Stimulated activated CD8-positive, alpha-beta memory T cell treated with anti-CD3 and anti-CD28 coated beads, Interleukin-2, amount 100 ng/mL, for 48 hours (primary cell): ENCODE measurements at regions not wholly inside any gene's neighbourhood (a gene's known extent, or its start where the extent isn't known, plus 50 kb on each side); places are given as distances from the start of the nearest gene placed in this dataset.
"Not testable (repeated sequence)": the region's sequence is repeated elsewhere in the genome, so short reads cannot be mapped to it uniquely, and the experiment has no call there.

Source experiments
- DNase-seq, 2 donors: peaks; one replicate each; pipeline ENCODE4 v3.0.0-alpha.2; 2020; ENCODE audit warnings: low read depth in 2 of 2

- DNase-seq = not testable (repeated sequence)
These were observed 85.2 kb downstream of the MRPL57 start for GRCh38 chr13:21261487-21262216.

GRCh38 chr13:21263909-21264308, 87.5 kb downstream of the MRPL57 start:
- not testable (repeated sequence) for DNase-seq

DNA sequence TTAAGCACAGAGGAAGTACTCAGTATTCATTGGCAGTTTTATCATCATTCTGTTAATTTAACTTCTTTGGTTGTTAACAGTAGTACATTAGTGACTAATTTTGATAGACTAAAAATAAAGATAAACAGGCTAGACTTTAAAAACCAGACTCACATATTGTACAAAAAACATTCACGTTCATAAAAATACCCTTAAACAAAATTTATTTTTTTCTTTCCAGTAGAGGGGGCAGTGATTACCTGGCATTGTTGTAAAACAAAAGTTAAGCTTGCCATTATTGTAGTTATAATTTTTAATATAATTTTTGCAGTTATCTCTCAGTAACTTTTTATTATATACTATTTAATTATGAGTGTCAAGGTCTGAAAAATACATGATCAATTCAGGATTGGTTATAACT, 92.0 kb downstream of the MRPL57 start:
- not testable (repeated sequence) for DNase-seq

GRCh38 chr13:21272439-21272838, 96.0 kb downstream of the MRPL57 start:
- not testable (repeated sequence) for DNase-seq

DNA sequence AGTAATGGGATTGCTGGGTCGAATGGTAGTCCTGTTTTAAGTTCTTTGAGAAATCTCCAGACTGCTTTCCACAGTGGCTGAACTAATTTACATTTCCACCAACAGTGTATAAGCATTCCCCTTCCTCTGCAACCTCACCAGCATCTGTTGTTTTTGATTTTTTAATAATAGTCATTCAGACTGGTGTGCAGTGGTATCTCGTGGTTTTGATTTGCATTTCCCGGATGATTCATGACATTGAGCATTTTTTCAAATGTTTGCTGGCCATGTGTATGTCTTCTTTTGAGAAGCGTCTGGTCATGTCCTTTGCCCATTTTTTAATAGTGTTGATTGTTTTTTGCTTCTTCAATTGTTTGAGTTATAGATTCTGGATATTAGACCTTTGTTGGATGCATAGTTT, 98.0 kb downstream of the MRPL57 start:
- DNase-seq = not testable (repeated sequence)

- no peak for DNase-seq
These were observed 105.6 kb downstream of the MRPL57 start for GRCh38 chr13:21282065-21282464.

DNA sequence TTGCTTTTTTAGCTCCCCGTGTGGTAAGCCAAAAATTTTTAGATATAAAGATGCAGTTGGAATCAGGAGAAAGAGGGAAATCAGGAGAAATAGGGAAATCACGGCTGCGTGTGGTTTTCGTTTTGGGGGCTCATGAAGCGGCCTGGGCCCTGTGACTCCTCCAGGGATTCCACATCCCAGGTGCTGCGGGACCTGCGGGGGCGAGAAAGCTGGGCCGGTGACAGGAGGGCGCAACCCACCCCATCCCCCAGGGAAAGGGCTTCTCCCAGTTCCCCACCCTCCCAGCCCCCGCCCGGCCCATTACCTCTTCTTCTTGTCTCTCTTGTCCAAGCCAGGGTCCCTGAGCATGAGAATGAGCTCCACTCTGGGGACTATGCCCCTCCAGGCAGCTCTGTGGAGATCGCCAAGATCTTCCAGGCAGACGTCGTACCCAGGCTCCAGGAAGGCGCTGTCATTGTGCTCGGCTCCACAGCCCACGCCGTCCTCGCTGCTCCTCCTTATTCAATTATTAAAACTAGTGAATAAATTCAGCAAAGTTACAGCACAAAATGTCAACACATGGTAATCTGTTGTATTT, 111.0 kb downstream of the MRPL57 start:
- no peak for DNase-seq

DNA sequence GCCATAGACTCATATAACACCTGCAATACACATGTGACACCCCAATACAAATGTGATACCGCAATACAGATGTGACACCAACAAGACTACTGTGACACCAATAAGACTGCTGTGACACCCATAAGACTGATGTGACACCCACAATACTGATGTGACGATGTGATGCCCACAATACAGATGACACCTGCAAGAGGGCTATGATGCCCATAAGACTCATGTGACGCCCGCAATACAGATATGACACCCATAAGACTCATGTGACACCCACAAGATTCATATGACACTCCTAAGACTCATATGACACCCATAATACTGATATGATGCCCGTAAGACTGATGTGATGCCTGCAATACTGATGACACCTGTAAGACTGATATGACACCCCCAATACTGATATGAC, 113.0 kb downstream of the MRPL57 start:
- DNase-seq = no peak

DNA sequence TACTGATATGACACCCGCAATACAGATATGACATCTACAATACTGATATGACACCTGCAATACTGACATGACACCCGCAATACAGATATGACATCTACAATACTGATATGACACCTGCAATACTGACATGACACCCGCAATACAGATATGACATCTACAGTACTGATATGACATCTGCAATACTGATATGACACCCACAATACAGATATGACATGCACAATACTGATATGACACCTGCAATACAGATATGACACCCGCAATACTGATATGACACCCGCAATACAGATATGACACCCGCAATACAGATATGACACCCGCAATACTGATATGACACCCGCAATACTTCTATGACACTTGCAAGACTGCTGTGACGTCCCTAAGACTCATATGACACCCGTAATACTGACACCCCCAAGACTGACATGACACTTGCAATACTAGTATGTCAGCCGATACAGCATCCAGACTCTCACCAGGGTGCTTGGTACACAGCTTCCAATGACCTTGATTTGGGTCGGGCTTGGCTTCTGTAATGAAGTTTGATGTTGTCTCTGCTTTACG, 114.1 kb downstream of the MRPL57 start:
- DNase-seq = not testable (repeated sequence)

DNA sequence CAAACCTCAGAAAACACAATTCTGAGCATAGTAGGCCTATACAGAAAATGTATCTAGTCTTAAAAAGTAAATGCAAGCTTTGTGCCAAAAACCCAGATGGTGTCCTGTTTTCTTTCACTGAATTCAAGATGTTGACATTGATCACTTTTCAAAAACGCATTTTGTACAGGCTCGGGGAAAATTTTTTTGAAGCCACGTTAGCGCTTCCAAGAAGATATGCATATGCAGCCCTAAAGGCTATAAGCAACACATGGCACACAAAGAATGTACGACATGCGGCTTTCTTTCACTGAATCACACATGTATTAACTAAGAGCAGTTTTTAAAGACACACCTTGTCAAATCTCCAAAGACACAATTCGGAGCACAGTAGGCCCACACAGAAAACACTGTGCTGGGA, 115.4 kb downstream of the MRPL57 start:
- DNase-seq = no peak

DNA sequence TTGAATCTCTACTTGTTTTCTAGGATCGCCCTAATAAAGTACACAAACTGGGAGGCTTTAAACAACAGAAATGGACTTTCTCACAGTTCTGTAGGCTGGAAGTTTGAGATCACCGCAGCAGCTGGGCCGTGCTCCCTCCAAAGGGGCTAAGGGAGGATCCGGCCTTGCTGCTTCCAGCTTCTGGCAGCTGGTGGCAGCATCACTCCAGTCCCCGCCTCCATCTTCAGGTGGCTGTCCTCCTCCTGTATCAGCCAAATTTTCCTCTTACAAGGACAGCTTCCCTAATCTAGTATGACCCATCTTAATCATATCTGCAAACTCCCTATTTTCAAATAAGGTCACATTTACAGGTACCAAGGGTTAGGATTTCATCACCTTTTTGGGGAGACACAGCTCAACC, 120.5 kb downstream of the MRPL57 start:
- peak; percentile 7 to 12 for DNase-seq

DNA sequence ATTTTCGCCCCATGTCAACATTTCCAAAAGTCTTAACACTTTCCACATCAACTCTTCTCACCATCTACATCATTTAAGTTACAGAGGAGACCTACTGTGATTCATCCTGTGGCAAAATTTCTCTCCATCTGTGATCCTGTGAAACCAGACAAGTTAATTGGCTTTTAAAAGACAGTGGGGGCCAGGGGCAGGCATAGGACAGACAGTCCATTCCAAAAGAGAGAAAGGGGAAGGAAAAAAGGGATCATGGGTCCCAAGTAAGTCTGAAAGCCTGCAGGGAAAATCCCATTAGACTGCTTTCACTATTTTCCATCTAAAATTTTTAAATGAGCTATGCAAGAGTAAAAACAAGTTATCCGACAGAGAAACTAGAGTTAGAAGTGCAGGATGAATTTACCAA, 121.0 kb downstream of the MRPL57 start:
- DNase-seq = no peak

DNA sequence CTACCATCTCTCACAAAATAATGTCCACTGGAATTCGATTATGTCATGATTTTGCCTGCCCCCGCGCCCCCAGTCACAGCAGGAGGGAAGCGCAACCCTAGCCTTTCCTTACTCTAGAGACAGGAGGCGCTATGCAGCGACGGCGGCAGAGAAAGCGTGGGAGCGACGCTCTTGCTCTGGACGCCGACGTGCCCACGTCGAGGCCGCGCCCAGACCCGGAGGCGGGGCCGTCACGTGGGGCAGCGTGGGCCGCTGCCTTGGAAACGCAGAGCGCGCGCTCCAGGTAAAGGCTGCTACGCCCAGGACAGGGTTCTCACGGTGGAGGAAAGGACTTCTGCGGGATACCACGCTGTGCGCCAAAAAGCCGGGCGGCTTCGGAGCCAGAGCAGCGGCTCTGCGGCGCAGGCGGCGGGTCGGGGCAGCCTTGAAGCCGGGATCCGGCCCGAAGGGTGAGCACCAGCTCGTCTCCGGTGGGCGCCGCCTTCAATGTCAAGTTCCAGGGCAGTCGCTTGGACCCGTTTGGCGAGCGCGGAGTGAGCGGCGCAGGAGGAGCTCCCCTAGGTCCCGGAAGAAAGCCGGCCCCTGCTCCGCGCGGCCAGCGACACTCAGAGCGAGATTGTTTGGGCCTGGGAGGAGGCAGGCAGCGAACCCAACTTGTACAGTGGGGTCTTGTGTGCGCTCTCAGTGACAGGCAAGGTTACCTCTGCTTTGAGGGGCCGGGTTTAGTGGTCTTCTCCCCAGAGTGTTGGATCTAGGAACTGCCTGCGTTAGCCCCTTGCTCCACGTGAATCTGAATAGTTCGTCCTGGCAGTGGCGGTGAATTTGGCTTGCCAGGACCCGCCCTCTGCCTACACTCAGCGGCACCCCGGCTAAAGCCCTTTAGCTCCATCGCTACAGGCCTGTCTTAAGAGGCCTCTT, 121.7 kb downstream of the MRPL57 start:
- peak; percentile 79 to 81 for DNase-seq

DNA sequence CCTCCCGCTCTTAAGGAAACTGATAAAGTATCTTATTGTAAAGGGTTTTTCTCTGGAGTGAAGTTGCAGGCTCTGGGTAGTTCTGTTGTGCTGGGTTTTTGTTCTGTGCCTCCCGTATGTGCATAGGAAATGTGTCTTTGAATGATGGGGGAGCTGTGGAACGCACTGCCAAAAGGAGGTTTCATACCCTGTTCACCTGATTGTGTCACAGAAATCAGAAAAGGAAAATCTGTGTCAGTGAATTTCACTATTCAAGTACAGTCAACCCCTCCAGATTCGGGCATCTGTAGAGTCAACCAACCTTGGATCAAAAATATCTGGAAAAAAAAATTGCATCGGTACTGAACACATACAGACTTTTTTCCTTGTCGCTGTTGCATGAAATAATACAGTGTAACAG, 127.8 kb downstream of the MRPL57 start:
- no peak for DNase-seq

- not testable (repeated sequence) for DNase-seq
These were observed 130.0 kb downstream of the MRPL57 start for GRCh38 chr13:21306300-21307073.

DNA sequence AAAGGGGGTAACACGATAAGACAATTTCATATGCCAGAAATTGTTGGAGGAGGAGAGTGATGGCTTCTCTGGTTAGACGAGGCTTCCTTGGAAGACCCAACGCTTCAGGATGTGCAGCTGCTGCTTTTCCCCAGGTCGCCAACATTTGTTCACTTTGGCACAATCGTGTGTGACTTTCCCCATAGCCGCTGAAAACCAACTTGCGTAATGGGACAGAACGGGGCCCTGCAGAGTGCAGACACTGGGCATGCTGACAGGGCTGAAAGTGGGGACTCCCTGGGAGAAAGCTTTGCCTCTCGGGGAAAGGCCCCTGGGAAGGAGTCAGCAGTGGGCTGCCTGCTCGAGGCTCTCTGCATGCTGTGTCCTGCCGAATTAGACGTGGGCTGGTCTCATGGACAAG, 130.7 kb downstream of the MRPL57 start:
- not testable (repeated sequence) for DNase-seq

GRCh38 chr13:21308906-21309305, 132.4 kb downstream of the MRPL57 start:
- DNase-seq = no peak

GRCh38 chr13:21309542-21310172, 133.2 kb downstream of the MRPL57 start:
- no peak for DNase-seq

GRCh38 chr13:21310220-21310619, 133.8 kb downstream of the MRPL57 start:
- no peak for DNase-seq

- DNase-seq = not testable (repeated sequence)
These were observed 138.5 kb downstream of the MRPL57 start for GRCh38 chr13:21314976-21315375.

DNA sequence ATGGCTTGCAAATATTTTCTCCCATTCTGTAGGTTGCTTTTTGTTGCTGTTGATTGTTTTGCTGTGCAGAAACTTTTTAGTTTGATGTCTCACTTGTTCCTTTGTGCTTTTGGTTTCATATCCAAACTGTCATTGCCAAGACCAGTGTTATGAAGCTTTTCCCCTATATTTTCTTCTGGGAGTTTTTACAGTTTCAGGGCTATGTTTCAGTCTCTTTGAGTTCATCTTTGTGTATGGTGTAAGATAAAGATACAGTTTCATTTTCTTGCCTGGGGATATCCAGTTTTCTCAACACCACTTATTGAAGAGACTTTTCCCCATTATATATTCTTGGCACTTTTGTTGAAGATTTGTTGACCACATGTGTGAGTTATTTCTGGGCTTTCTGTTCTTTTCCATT, 139.9 kb downstream of the MRPL57 start:
- DNase-seq = no peak
